ENCODE measurements at regions not wholly inside any gene's neighbourhood (a gene's known extent, or its start where the extent isn't known, plus 50 kb on each side); places are given as distances from the start of the nearest gene placed in this dataset.

DNA sequence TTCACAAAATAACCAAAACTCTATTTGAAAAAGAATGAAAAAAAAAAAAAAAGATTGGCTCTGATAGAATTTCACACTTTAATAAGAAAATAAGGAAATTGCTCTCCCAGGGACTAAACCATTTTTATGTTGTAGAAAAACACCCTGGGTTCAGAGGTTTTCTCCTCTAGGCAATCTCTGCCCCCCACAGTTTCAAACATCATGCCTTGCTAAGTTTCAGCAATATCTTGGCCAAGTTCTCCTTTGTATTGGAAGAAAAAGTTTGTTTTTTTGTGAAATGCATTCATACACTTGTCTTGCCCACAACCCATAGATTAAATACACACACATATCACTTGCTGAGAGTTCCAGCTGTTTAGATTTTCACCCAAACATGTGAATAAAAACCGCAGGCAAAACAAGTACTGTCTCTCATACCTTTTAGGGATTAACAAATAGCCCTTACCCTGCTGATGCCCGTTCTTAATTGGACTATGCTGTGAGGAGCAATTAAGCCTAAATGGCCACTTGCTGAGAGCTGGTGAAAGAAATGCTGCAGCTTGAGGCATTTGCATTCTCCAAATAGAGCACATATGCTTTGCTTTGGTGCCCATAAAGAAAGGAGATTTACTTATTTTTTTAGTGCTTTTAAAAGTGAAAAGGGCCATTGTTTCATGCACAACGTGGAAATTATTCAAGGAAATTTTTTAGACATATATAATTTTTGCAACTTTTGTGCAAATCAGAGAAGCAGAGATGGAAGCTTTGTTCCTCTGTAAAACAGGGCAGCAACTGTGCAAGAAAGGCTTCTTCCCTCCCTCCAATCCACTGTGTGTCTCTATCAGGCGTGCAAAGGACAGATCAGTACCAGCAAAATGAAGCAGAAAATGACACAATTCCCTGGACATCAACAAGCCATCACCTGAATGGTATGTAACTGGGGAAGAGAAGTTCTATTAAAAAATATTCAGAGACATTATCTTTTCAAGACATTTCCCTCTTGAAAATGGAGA lies 262.4 kb upstream of the KIF2A start:
- H2AFZ ChIP-seq (ENCODE audit: low read length, unreplicated experiment), result no peak overlapping the region
- no peaks in the 10 kb centered on the region for H3K4me1 ChIP-seq (ENCODE audit: control insufficient read depth, insufficient read depth, low read length, unreplicated experiment)
- no peak overlapping the region for H3K4me3 ChIP-seq (ENCODE audit: low read depth, low read length)
- H3K27me3 ChIP-seq (ENCODE audit: insufficient read depth, low read length), result no peaks in the 10 kb centered on the region
- no peaks in the 10 kb centered on the region for H3K36me3 ChIP-seq (ENCODE audit: insufficient read depth, low read length)
- no peak overlapping the region for H3K27ac ChIP-seq (ENCODE audit: low read depth, low read length)
- no peaks in the 10 kb centered on the region for H3K79me2 ChIP-seq (ENCODE audit: control insufficient read depth, insufficient read depth, low read length, unreplicated experiment)

DNA sequence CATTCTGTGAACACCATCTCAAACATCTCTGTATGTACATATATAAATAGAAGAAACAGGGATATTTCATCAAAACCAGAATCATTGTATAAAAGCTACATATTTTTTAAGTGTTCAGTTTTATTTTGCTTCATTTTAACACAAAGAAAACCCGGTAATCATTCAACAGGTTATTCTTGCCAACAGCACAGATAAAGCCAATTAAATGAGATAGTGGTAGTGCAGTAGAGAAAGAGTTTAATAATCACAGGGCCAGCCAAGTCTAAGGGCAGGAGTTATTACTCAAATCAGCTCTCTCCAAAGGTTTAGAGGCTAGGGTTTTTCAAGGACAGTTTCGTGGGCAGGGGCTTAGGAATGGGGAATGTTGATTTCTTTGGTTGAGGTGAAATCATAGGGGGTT lies 261.0 kb upstream of the KIF2A start:
- Histone ChIP-seq H3K4me1 (ENCODE audit: control insufficient read depth, insufficient read depth, low read length, unreplicated experiment) (no peaks in the 10 kb centered on the region), H3K27me3 (ENCODE audit: insufficient read depth, low read length) (no peaks in the 10 kb centered on the region), H3K4me3 (ENCODE audit: low read depth, low read length) (no peak overlapping the region), H3K36me3 (ENCODE audit: insufficient read depth, low read length) (no peaks in the 10 kb centered on the region), H3K79me2 (ENCODE audit: control insufficient read depth, insufficient read depth, low read length, unreplicated experiment) (no peaks in the 10 kb centered on the region), H2AFZ (ENCODE audit: low read length, unreplicated experiment) (no peak overlapping the region), H3K27ac (ENCODE audit: low read depth, low read length) (no peak overlapping the region)

DNA sequence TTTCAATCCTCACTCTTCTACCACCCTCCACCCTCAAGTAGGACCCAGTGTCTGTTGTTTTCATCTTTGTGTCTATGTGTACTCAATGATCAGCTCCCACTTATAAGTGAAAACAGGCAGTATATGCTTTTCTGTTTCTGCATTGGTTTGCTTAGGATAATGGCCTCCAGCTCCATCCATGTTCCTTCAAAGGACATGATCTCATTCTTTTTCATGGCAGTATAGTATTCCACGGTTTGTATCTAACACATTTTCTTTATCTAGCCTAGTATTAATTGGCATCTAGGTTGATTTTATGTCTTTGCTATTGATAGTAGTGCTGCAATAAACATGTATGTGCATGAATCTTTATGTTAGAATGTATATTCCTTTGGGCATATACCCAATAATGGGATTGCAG lies 259.8 kb upstream of the KIF2A start:
- Histone ChIP-seq H3K27ac (ENCODE audit: low read depth, low read length) (no peak overlapping the region), H3K79me2 (ENCODE audit: control insufficient read depth, insufficient read depth, low read length, unreplicated experiment) (no peaks in the 10 kb centered on the region), H3K4me1 (ENCODE audit: control insufficient read depth, insufficient read depth, low read length, unreplicated experiment) (no peaks in the 10 kb centered on the region), H3K4me3 (ENCODE audit: low read depth, low read length) (no peak overlapping the region), H2AFZ (ENCODE audit: low read length, unreplicated experiment) (no peak overlapping the region), H3K36me3 (ENCODE audit: insufficient read depth, low read length) (no peaks in the 10 kb centered on the region), H3K27me3 (ENCODE audit: insufficient read depth, low read length) (no peaks in the 10 kb centered on the region)

DNA sequence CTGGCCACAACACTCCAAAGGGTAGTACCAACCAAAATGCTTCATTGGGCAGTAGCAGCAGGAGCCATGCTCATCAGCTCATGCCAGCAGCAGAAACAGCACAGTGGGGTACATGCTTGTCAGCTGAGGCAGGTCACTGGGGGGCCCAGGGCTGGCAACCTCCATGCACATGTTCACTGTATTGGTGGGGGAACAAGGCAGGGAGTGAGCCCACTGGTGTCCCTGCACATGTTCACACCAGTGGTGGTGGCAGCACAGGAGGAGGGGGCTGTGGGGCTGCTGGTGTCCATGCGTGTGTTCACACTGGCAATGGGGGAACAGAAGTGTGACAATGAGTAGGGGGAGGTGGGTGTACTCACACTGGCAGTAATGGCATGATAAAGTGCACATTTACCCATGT lies 254.3 kb upstream of the KIF2A start:
- no peak overlapping the region for H3K4me3 ChIP-seq (ENCODE audit: low read depth, low read length)
- H3K27me3 ChIP-seq (ENCODE audit: insufficient read depth, low read length), result no peaks in the 10 kb centered on the region
- no peak overlapping the region for H3K27ac ChIP-seq (ENCODE audit: low read depth, low read length)
- no peaks in the 10 kb centered on the region for H3K79me2 ChIP-seq (ENCODE audit: control insufficient read depth, insufficient read depth, low read length, unreplicated experiment)
- H3K36me3 ChIP-seq (ENCODE audit: insufficient read depth, low read length), result no peaks in the 10 kb centered on the region
- no peak overlapping the region for H2AFZ ChIP-seq (ENCODE audit: low read length, unreplicated experiment)
- H3K4me1 ChIP-seq (ENCODE audit: control insufficient read depth, insufficient read depth, low read length, unreplicated experiment), result no peaks in the 10 kb centered on the region

DNA sequence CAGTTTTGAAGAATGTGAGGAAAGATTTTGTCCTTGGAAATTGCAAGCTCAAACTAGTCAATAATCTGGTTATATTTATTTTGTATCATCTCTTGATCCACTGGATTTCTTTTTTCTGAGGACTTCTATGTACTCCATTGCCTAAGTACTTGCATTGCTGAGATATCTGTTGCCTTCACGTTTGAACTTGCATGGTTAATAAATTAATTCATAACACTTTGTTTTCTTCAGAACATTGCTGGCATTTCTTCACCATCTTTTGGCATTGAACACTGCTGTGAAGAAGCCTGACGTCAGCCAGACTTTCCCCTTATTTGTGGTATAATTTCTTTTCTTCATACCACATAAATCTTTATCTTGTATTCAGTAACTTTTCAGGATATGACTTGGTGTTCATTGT lies 246.0 kb upstream of the KIF2A start:
- no peaks in the 10 kb centered on the region for H3K4me1 ChIP-seq (ENCODE audit: control insufficient read depth, insufficient read depth, low read length, unreplicated experiment)
- no peaks in the 10 kb centered on the region for H3K79me2 ChIP-seq (ENCODE audit: control insufficient read depth, insufficient read depth, low read length, unreplicated experiment)
- H3K27me3 ChIP-seq (ENCODE audit: insufficient read depth, low read length), result no peaks in the 10 kb centered on the region
- H3K27ac ChIP-seq (ENCODE audit: low read depth, low read length), result no peak overlapping the region
- H2AFZ ChIP-seq (ENCODE audit: low read length, unreplicated experiment), result no peak overlapping the region
- no peak overlapping the region for H3K4me3 ChIP-seq (ENCODE audit: low read depth, low read length)
- no peaks in the 10 kb centered on the region for H3K36me3 ChIP-seq (ENCODE audit: insufficient read depth, low read length)

DNA sequence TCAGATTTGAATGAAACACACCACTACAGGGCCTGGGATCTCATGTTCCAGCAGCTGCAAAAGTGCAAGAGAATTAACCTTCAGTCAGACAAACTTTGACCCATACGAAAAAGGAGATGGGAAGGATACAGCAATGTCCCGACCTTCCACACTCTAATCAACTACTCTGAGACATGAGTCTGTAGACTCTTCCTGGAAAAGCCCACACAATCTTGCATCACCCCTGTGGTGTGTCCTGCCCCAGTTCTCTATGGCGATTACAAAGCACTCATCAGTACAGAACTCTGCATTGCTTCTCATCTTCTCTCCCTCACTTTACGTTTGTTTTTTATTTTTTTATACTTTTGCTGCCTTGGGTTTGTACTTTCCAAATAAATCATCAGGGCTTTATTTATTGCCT lies 241.0 kb upstream of the KIF2A start:
- Histone ChIP-seq H3K4me1 (ENCODE audit: control insufficient read depth, insufficient read depth, low read length, unreplicated experiment) (no peaks in the 10 kb centered on the region), H3K4me3 (ENCODE audit: low read depth, low read length) (no peak overlapping the region), H3K27ac (ENCODE audit: low read depth, low read length) (no peak overlapping the region), H3K36me3 (ENCODE audit: insufficient read depth, low read length) (no peaks in the 10 kb centered on the region), H3K79me2 (ENCODE audit: control insufficient read depth, insufficient read depth, low read length, unreplicated experiment) (no peaks in the 10 kb centered on the region), H3K27me3 (ENCODE audit: insufficient read depth, low read length) (no peaks in the 10 kb centered on the region), H2AFZ (ENCODE audit: low read length, unreplicated experiment) (no peak overlapping the region)

DNA sequence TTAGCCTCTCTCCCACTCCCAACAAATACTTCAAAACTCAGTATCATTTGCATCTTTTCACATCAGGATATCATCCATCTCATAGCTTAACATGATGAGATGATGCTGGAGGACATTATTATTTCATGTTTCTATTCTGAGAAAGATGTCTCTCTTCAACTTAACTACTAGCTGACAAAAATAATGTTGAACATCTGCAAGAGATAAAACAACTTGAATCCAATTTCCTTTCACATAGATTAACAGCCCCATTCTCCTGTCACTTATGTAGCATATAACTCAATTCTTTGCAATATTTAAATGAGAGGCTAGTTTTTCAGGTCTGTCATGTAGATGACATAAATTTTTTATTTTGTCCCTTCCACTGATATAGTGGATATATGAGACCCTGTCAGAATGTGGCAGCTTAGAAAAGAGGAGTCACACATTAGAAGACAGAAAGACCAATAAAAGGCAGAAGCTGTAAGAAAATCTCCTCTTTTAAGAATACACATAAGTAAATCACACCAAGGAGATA lies 239.2 kb upstream of the KIF2A start:
- no peaks in the 10 kb centered on the region for H3K27me3 ChIP-seq (ENCODE audit: insufficient read depth, low read length)
- H3K79me2 ChIP-seq (ENCODE audit: control insufficient read depth, insufficient read depth, low read length, unreplicated experiment), result no peaks in the 10 kb centered on the region
- no peaks in the 10 kb centered on the region for H3K4me1 ChIP-seq (ENCODE audit: control insufficient read depth, insufficient read depth, low read length, unreplicated experiment)
- H3K27ac ChIP-seq (ENCODE audit: low read depth, low read length), result no peak overlapping the region
- H3K36me3 ChIP-seq (ENCODE audit: insufficient read depth, low read length), result no peaks in the 10 kb centered on the region
- no peak overlapping the region for H2AFZ ChIP-seq (ENCODE audit: low read length, unreplicated experiment)
- no peak overlapping the region for H3K4me3 ChIP-seq (ENCODE audit: low read depth, low read length)

DNA sequence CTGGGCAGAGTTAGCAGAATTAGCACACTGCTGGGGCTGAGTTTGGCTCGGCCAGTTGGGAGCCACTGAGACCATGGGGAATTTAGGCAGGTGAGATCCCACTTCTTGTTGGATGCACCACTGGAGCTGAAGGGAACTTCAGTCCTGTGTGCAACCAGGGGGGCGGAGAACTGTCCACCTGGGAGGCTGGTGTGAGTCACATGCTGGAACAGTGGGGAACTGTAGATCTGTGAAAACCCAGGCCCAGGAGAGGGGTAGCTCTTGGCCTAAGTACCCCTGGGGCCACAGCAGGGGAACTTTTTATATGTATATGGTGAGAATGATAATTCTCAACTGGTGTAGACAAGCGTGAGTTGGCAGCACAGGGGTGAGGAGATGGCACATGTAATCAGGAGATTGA lies 237.5 kb upstream of the KIF2A start:
- Histone ChIP-seq H2AFZ (ENCODE audit: low read length, unreplicated experiment) (no peak overlapping the region), H3K36me3 (ENCODE audit: insufficient read depth, low read length) (no peaks in the 10 kb centered on the region), H3K27ac (ENCODE audit: low read depth, low read length) (no peak overlapping the region), H3K4me3 (ENCODE audit: low read depth, low read length) (no peak overlapping the region), H3K79me2 (ENCODE audit: control insufficient read depth, insufficient read depth, low read length, unreplicated experiment) (no peaks in the 10 kb centered on the region), H3K27me3 (ENCODE audit: insufficient read depth, low read length) (no peaks in the 10 kb centered on the region), H3K4me1 (ENCODE audit: control insufficient read depth, insufficient read depth, low read length, unreplicated experiment) (no peaks in the 10 kb centered on the region)

DNA sequence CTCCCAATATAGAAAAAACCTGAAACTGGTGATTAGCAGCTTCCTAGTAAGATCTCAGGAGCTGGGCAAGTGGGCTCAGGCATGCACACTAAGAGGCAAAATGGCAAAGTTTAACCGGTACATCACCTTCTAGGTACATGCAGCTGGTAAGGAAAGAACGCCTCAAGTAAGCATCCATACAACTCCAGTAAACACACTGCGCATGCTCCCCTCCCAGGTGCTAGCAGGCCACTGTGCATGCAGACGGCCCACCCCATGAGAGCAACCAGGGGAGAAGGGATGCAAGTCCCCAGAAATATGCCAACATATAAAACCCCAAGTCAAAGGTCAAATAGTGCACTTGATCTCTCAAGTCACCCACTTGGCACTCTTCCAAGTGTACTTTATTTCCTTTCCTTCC lies 228.6 kb upstream of the KIF2A start:
- H3K4me3 ChIP-seq (ENCODE audit: low read depth, low read length), result no peak overlapping the region
- H3K36me3 ChIP-seq (ENCODE audit: insufficient read depth, low read length), result no peaks in the 10 kb centered on the region
- no peak overlapping the region for H2AFZ ChIP-seq (ENCODE audit: low read length, unreplicated experiment)
- no peaks in the 10 kb centered on the region; the same call in 1 of the 2 replicates for H3K27me3 ChIP-seq (ENCODE audit: insufficient read depth, low read length)
- no peaks in the 10 kb centered on the region for H3K79me2 ChIP-seq (ENCODE audit: control insufficient read depth, insufficient read depth, low read length, unreplicated experiment)
- H3K27ac ChIP-seq (ENCODE audit: low read depth, low read length), result no peak overlapping the region
- no peaks in the 10 kb centered on the region for H3K4me1 ChIP-seq (ENCODE audit: control insufficient read depth, insufficient read depth, low read length, unreplicated experiment)

DNA sequence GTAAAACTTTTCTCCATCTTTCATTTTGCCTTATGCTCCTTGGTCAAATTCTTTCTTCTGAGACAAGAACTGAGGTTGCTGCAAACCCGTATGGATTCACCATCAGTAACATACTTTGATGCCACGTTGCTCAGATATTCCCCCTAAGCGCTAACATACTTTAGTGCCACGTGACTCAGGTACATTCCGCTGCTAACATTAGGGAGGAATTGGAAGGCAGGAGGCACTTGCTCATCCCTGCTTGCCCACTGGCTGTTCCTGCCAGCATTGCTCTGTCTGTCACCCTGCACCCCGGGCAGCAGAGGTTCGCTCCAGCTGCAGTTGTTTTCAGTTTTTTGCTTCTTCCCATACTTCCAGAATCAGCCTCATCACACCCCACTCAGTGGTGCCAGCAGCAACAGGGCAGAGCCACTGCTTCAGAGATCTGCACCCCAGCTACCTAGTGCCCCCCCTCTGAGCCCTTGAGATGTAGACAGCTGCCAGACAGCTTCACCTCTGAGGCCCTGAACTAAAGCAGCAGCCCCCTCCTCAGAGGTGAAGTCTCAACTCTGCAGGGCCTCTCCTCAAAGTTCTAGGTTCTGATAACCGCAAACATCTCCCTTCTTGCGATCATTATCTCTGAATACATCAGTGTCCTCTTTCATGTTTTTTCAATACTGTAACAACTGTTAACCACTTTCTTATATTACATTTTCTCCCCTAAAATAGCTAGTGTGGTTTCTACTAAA lies 228.0 kb upstream of the KIF2A start:
- Histone ChIP-seq H3K27ac (ENCODE audit: low read depth, low read length) (no peak overlapping the region), H3K27me3 (ENCODE audit: insufficient read depth, low read length) (no peaks in the 10 kb centered on the region; the same call in 1 of the 2 replicates), H2AFZ (ENCODE audit: low read length, unreplicated experiment) (no peak overlapping the region), H3K4me3 (ENCODE audit: low read depth, low read length) (no peak overlapping the region), H3K36me3 (ENCODE audit: insufficient read depth, low read length) (no peaks in the 10 kb centered on the region), H3K4me1 (ENCODE audit: control insufficient read depth, insufficient read depth, low read length, unreplicated experiment) (no peaks in the 10 kb centered on the region), H3K79me2 (ENCODE audit: control insufficient read depth, insufficient read depth, low read length, unreplicated experiment) (no peaks in the 10 kb centered on the region)

All from ACC112 (cell line).